HL-60/S4 treated with phorbol 12-myristate 13-acetate at 8.2 ng/mL for 4 days and 3 days (cell line): ENCODE measurements at regions not wholly inside any gene's neighbourhood (a gene's known extent, or its start where the extent isn't known, plus 50 kb on each side); places are given as distances from the start of the nearest gene placed in this dataset.

Experiments used
- in situ Hi-C: fragments of 300-500 bp; cut with MboI; formaldehyde crosslinking; loops from 2 replicates; pipeline ENCODE4 v1.15.0; 2022; ENCODE audit warnings: low sequenced_read_pairs

- in situ Hi-C loops: no loop called here
These were observed 90.1 kb upstream of the HS3ST1 start for GRCh38 chr4:11518754-11519153.

- in situ Hi-C loops: no loop called here
These were observed 86.2 kb upstream of the HS3ST1 start for GRCh38 chr4:11514779-11515419.

GRCh38 chr4:11514003-11514402 lies 85.3 kb upstream of the HS3ST1 start:
- in situ Hi-C loops: no loop called here

- in situ Hi-C loops: no loop called here
These were observed 84.2 kb upstream of the HS3ST1 start for GRCh38 chr4:11512871-11513270.

GRCh38 chr4:11511321-11511720 lies 82.6 kb upstream of the HS3ST1 start:
- in situ Hi-C loops: no loop called here

- in situ Hi-C loops: no loop called here
These were observed 79.2 kb upstream of the HS3ST1 start for GRCh38 chr4:11507920-11508319.

- in situ Hi-C loops: no loop called here
These were observed 77.5 kb upstream of the HS3ST1 start for GRCh38 chr4:11506194-11506593.

- in situ Hi-C loops: no loop called here
These were observed 76.7 kb upstream of the HS3ST1 start for GRCh38 chr4:11505221-11505971.

- in situ Hi-C loops: no loop called here
These were observed 74.5 kb upstream of the HS3ST1 start for GRCh38 chr4:11503166-11503565.

GRCh38 chr4:11497972-11498371 lies 69.3 kb upstream of the HS3ST1 start:
- in situ Hi-C loops: no loop called here

GRCh38 chr4:11497212-11497806 lies 68.6 kb upstream of the HS3ST1 start:
- in situ Hi-C loops: no loop called here

- in situ Hi-C loops: no loop called here
These were observed 67.7 kb upstream of the HS3ST1 start for GRCh38 chr4:11496351-11496829.

- in situ Hi-C loops: no loop called here
These were observed 67.1 kb upstream of the HS3ST1 start for GRCh38 chr4:11495818-11496217.

GRCh38 chr4:11495291-11495690 lies 66.6 kb upstream of the HS3ST1 start:
- in situ Hi-C loops: no loop called here

- in situ Hi-C loops: no loop called here
These were observed 65.5 kb upstream of the HS3ST1 start for GRCh38 chr4:11494232-11494631.

- in situ Hi-C loops: no loop called here
These were observed 60.9 kb upstream of the HS3ST1 start for GRCh38 chr4:11489453-11490083.

GRCh38 chr4:11488657-11489452 lies 60.2 kb upstream of the HS3ST1 start:
- in situ Hi-C loops: no loop called here

- in situ Hi-C loops: no loop called here
These were observed 59.3 kb upstream of the HS3ST1 start for GRCh38 chr4:11487868-11488544.

GRCh38 chr4:11487139-11487538 lies 58.4 kb upstream of the HS3ST1 start:
- in situ Hi-C loops: no loop called here

GRCh38 chr4:11485926-11486325 lies 57.2 kb upstream of the HS3ST1 start:
- in situ Hi-C loops: no loop called here
